ENCODE measurements at regions not wholly inside any gene's neighbourhood (a gene's known extent, or its start where the extent isn't known, plus 50 kb on each side); places are given as distances from the start of the nearest gene placed in this dataset.
"Not testable (repeated sequence)": the region's sequence is repeated elsewhere in the genome, so short reads cannot be mapped to it uniquely, and the experiment has no call there.

- not testable (repeated sequence) for DNase-seq
Measured at GRCh38 chr1:120277428-120278258, 101.3 kb upstream of the SEC22B start.

- not testable (repeated sequence) for DNase-seq
Measured at GRCh38 chr1:120276710-120277109, 100.4 kb upstream of the SEC22B start.

- DNase-seq, result not testable (repeated sequence)
Measured at GRCh38 chr1:120274438-120274837, 98.1 kb upstream of the SEC22B start.

- DNase-seq, result not testable (repeated sequence)
Measured at GRCh38 chr1:120273363-120273762, 97.0 kb upstream of the SEC22B start.

- DNase-seq, result not testable (repeated sequence)
Measured at GRCh38 chr1:120272242-120272641, 95.9 kb upstream of the SEC22B start.

GRCh38 chr1:120271561-120272221 lies 95.4 kb upstream of the SEC22B start:
- DNase-seq, result not testable (repeated sequence)

- not testable (repeated sequence) for DNase-seq
Measured at GRCh38 chr1:120267894-120268551, 91.7 kb upstream of the SEC22B start.

- not testable (repeated sequence) for DNase-seq
Measured at GRCh38 chr1:120264564-120264963, 88.2 kb upstream of the SEC22B start.

GRCh38 chr1:120262791-120263751 lies 86.8 kb upstream of the SEC22B start:
- not testable (repeated sequence) for DNase-seq

GRCh38 chr1:120257778-120258105 lies 81.4 kb upstream of the SEC22B start:
- DNase-seq, result not testable (repeated sequence)

GRCh38 chr1:120257064-120257777 lies 80.9 kb upstream of the SEC22B start:
- not testable (repeated sequence) for DNase-seq

- not testable (repeated sequence) for DNase-seq
Measured at GRCh38 chr1:120250756-120251155, 74.4 kb upstream of the SEC22B start.

- DNase-seq, result not testable (repeated sequence)
Measured at GRCh38 chr1:120248726-120249427, 72.6 kb upstream of the SEC22B start.

GRCh38 chr1:120248203-120248602 lies 71.9 kb upstream of the SEC22B start:
- not testable (repeated sequence) for DNase-seq

- DNase-seq, result not testable (repeated sequence)
Measured at GRCh38 chr1:120243867-120244266, 67.5 kb upstream of the SEC22B start.

- not testable (repeated sequence) for DNase-seq
Measured at GRCh38 chr1:120242582-120242981, 66.3 kb upstream of the SEC22B start.

- DNase-seq, result not testable (repeated sequence)
Measured at GRCh38 chr1:120241868-120242267, 65.5 kb upstream of the SEC22B start.

- DNase-seq, result not testable (repeated sequence)
Measured at GRCh38 chr1:120240181-120240580, 63.9 kb upstream of the SEC22B start.

- DNase-seq, result not testable (repeated sequence)
Measured at GRCh38 chr1:120239351-120239750, 63.0 kb upstream of the SEC22B start.

- not testable (repeated sequence) for DNase-seq
Measured at GRCh38 chr1:120238867-120239266, 62.5 kb upstream of the SEC22B start.

GRCh38 chr1:120233661-120234018 lies 57.3 kb upstream of the SEC22B start:
- not testable (repeated sequence) for DNase-seq
